ENCODE measurements at regions not wholly inside any gene's neighbourhood (a gene's known extent, or its start where the extent isn't known, plus 50 kb on each side); places are given as distances from the start of the nearest gene placed in this dataset.

DNA sequence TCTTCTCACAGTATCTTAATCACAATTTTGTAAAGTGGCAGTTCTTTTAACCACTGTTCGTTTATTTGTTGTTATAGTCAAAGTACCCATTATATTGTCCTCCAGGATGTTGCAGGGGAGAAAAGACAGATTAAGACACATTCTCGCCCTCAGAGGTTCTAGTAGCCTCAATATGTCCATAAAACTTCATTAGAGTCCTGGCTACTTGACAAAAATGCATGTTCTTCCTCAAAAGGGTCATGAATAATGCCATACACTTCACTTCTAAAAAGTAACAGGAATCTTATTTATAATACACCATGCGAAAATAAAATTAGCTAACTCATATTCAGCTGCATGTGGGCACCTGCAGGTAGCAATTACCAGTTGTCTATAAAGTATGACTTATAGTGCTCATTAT, 109.3 kb upstream of the ANK3 start:
- H3K9me3 ChIP-seq, result no peaks in the 10 kb centered on the region
- no peaks in the 10 kb centered on the region for H3K27me3 ChIP-seq
- 86 to 91% (median 90%) methylated on average over 3 of the region's 3 CpGs for WGBS, 4 donors
- intact Hi-C loops (cut with DNase I), result no loop called here
- no peak overlapping the region for H3K27ac ChIP-seq
- peaks cover 0 to 11% (median 0%) of the 10 kb centered on the region in 12 donors for H3K4me1 ChIP-seq
- ATAC-seq (no peak), DNase-seq (no peak)
- TF ChIP-seq POLR2A (IDR thresholded peaks at IDR 0.05), result no peak
- TF ChIP-seq, protein P1, sequence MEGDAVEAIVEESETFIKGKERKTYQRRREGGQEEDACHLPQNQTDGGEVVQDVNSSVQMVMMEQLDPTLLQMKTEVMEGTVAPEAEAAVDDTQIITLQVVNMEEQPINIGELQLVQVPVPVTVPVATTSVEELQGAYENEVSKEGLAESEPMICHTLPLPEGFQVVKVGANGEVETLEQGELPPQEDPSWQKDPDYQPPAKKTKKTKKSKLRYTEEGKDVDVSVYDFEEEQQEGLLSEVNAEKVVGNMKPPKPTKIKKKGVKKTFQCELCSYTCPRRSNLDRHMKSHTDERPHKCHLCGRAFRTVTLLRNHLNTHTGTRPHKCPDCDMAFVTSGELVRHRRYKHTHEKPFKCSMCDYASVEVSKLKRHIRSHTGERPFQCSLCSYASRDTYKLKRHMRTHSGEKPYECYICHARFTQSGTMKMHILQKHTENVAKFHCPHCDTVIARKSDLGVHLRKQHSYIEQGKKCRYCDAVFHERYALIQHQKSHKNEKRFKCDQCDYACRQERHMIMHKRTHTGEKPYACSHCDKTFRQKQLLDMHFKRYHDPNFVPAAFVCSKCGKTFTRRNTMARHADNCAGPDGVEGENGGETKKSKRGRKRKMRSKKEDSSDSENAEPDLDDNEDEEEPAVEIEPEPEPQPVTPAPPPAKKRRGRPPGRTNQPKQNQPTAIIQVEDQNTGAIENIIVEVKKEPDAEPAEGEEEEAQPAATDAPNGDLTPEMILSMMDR (IDR thresholded peaks at IDR 0.05), result no peak
- no peaks in the 10 kb centered on the region for H3K36me3 ChIP-seq
- no peak overlapping the region for H3K4me3 ChIP-seq

DNA sequence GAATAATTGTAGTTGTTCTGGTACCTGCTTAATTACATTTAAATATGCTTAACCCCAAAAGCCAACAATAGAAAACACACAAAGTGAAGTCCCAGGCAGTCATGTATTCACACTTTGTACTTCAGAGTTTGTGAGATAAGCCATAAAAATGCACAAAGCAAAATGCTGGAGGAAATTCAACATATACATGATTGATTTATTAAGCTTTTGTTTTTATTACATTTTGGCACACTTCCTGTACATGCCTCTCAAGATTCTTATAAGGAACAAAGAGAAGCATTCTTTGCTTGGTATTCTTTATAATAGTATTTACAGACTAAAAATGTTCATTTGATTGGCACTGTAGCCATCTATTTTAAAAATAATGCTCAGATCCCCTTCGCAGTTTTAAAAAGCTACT, 107.7 kb upstream of the ANK3 start:
- no peak for DNase-seq
- Histone ChIP-seq H3K27ac (no peak overlapping the region), H3K9me3 (no peaks in the 10 kb centered on the region), H3K36me3 (no peaks in the 10 kb centered on the region), H3K27me3 (no peaks in the 10 kb centered on the region), H3K4me1 (peaks cover 0 to 11% (median 0%) of the 10 kb centered on the region in 12 donors), H3K4me3 (no peak overlapping the region)
- intact Hi-C loops (cut with DNase I), result no loop called here
- no peak for ATAC-seq
- WGBS, 4 donors, result 56 to 67% (median 64%) methylated on average over 1 of the region's 1 CpG
- TF ChIP-seq, protein P1 (IDR thresholded peaks at IDR 0.05), result no peak
- TF ChIP-seq POLR2A (IDR thresholded peaks at IDR 0.05), result no peak

DNA sequence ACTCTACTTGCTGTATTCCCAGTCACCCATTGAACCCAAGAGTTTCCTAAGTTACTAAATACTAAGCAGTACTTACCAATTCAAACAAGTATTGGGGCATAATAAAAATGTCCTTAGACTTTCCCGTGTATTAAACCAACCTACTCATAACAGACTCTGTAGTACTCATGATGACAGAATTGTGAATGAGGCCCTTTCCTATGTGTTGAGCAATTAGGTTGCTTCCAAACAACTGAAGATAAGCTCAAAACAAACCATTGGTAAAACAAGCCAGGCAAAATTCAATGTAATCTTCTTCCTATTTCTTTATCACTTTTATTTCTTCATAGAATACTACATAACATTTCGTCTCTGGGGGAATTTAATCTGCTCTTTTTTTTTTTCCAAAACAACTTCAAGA, 106.5 kb upstream of the ANK3 start:
- intact Hi-C loops (cut with DNase I), result no loop called here
- Histone ChIP-seq H3K4me1 (peaks cover 0 to 11% (median 0%) of the 10 kb centered on the region in 12 donors), H3K27me3 (no peaks in the 10 kb centered on the region), H3K27ac (no peak overlapping the region), H3K36me3 (no peaks in the 10 kb centered on the region), H3K4me3 (no peak overlapping the region), H3K9me3 (peaks cover 0 to 4% (median 0%) of the 10 kb centered on the region in 12 donors)
- DNase-seq (no peak), ATAC-seq (no peak)
- WGBS, 4 donors, result 64 to 76% (median 70%) methylated on average over 2 of the region's 2 CpGs
- TF ChIP-seq POLR2A (IDR thresholded peaks at IDR 0.05), result no peak
- TF ChIP-seq, protein P1 (IDR thresholded peaks at IDR 0.05), result no peak

DNA sequence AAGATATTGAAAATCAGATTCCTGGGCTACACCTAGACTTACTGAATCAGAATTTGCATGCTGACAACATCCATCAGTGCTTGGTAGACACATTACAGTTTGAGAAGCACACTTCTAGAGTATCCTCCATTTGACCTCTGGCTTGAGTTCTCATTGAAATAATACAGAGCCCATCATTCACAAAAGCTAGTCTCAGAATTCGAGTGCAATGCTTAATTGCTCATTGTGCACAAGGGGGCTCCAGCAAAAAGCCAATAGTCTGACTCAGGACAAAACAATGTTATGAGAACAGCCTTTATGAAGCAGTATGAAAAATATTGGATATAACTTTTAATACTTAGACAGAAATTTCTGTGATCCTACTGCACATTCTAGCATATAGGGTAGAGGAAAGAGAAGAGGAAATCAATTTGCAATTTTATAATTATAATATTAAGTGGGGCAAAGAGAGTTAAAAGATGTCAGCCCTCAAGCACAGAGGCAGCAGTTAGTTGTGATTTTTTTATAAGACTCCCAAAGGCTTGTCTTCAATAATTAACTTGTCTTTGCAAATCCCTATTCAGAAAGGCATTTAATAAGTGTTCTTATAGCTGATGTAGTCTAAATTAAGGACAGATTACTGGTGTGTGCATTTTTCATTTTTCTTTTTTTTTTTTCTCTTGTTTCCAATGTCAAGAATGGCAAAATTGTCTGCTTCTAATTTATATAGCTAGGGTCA, 105.8 kb upstream of the ANK3 start:
- Histone ChIP-seq H3K27ac (no peak overlapping the region), H3K27me3 (no peaks in the 10 kb centered on the region), H3K36me3 (no peaks in the 10 kb centered on the region), H3K4me1 (peaks cover 0 to 11% (median 0%) of the 10 kb centered on the region in 12 donors), H3K4me3 (no peak overlapping the region), H3K9me3 (peaks cover 0 to 4% (median 0%) of the 10 kb centered on the region in 12 donors)
- intact Hi-C loops (cut with DNase I), result no loop called here
- TF ChIP-seq POLR2A (IDR thresholded peaks at IDR 0.05), result no peak
- TF ChIP-seq, protein P1 (IDR thresholded peaks at IDR 0.05), result no peak
- DNase-seq (no peak), ATAC-seq (peak in 1 of 4 donors; percentile 15)
- WGBS, 4 donors, result 29 to 37% (median 32%) methylated on average over 1 of the region's 1 CpG

All from heart left ventricle (tissue), 16 donors.